ENCODE measurements at regions not wholly inside any gene's neighbourhood (a gene's known extent, or its start where the extent isn't known, plus 50 kb on each side); places are given as distances from the start of the nearest gene placed in this dataset.

- TF ChIP-seq CTCF (conservative IDR thresholded peaks at IDR 0.05 in 1 of 2, IDR thresholded peaks at IDR 0.05 in 1 of 2; ENCODE audit: extremely low read depth in 1 of 2, insufficient read depth in 1 of 2, low read depth in 1 of 2, low read length in 2 of 2) (no peak), EZH2 (IDR thresholded peaks at IDR 0.05; ENCODE audit: borderline replicate concordance, low read length) (no peak)
These were observed 1149.4 kb downstream of the NXPH1 start for GRCh38 chr7:9582824-9583223.

All from mammary epithelial cell (primary cell).